ENCODE measurements at regions not wholly inside any gene's neighbourhood (a gene's known extent, or its start where the extent isn't known, plus 50 kb on each side); places are given as distances from the start of the nearest gene placed in this dataset.

DNA sequence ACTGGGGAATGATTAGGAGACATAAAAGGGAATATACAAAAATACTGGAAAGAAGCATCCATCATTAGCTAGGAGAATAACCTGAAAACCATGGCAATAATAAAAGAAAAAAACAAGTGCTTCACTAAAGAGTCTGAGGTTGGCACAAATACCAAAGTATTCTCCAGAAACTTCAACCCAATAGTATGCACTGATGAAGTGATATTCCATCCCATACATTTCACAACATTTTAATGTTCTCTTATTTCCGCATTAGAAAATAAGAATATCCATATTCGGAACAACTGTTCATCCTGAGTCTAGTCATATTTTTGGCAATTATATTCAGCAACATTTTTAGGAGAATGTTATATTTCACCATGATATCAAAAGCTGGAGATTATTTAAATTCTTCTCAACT is 116.2 kb downstream of the POSTN start:
- TF ChIP-seq, protein P1, sequence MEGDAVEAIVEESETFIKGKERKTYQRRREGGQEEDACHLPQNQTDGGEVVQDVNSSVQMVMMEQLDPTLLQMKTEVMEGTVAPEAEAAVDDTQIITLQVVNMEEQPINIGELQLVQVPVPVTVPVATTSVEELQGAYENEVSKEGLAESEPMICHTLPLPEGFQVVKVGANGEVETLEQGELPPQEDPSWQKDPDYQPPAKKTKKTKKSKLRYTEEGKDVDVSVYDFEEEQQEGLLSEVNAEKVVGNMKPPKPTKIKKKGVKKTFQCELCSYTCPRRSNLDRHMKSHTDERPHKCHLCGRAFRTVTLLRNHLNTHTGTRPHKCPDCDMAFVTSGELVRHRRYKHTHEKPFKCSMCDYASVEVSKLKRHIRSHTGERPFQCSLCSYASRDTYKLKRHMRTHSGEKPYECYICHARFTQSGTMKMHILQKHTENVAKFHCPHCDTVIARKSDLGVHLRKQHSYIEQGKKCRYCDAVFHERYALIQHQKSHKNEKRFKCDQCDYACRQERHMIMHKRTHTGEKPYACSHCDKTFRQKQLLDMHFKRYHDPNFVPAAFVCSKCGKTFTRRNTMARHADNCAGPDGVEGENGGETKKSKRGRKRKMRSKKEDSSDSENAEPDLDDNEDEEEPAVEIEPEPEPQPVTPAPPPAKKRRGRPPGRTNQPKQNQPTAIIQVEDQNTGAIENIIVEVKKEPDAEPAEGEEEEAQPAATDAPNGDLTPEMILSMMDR (IDR thresholded peaks at IDR 0.05) = no peak
- no peak for TF ChIP-seq POLR2A (IDR thresholded peaks at IDR 0.05)
- no peak for TF ChIP-seq EP300 (IDR thresholded peaks at IDR 0.05)
